ENCODE measurements at regions not wholly inside any gene's neighbourhood (a gene's known extent, or its start where the extent isn't known, plus 50 kb on each side); places are given as distances from the start of the nearest gene placed in this dataset.
A peak's percentile ranks its signal among the peaks of the same experiment; 100 is the strongest.

DNA sequence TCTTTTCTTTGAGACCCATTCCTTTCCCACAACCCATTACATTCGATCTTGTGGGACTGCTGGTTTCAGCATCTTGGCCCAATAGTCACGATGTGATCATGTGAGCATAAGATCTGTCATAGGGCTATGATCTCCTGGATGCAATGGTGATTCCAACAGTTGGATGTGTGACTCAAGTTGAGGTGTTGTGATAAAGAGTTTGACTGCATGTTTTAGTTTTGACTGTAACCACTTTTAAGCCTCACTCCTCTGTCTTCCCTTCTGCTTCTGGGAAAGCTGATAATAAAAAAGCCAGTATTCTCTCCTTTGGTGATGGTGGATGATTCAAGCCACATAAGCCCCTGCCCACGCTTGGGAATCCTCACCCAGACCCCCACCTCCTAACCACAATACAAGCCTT lies 117.0 kb upstream of the ASCC3 start:
- no peak overlapping the region for H3K4me3 ChIP-seq (ENCODE audit: low read depth, low read length)
- TF ChIP-seq MAX (IDR thresholded peaks at IDR 0.05; ENCODE audit: low read depth, low read length), result no peak
- no peak for TF ChIP-seq POLR2A (IDR thresholded peaks at IDR 0.05; ENCODE audit: extremely low read depth, insufficient read length)
- no peak for TF ChIP-seq MYC (IDR thresholded peaks at IDR 0.05; ENCODE audit: low read depth, low read length)
- TF ChIP-seq, protein P1, sequence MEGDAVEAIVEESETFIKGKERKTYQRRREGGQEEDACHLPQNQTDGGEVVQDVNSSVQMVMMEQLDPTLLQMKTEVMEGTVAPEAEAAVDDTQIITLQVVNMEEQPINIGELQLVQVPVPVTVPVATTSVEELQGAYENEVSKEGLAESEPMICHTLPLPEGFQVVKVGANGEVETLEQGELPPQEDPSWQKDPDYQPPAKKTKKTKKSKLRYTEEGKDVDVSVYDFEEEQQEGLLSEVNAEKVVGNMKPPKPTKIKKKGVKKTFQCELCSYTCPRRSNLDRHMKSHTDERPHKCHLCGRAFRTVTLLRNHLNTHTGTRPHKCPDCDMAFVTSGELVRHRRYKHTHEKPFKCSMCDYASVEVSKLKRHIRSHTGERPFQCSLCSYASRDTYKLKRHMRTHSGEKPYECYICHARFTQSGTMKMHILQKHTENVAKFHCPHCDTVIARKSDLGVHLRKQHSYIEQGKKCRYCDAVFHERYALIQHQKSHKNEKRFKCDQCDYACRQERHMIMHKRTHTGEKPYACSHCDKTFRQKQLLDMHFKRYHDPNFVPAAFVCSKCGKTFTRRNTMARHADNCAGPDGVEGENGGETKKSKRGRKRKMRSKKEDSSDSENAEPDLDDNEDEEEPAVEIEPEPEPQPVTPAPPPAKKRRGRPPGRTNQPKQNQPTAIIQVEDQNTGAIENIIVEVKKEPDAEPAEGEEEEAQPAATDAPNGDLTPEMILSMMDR (IDR thresholded peaks at IDR 0.05; ENCODE audit: low read depth, low read length), result no peak
- DNase-seq (ENCODE audit: low read depth), result no peak

DNA sequence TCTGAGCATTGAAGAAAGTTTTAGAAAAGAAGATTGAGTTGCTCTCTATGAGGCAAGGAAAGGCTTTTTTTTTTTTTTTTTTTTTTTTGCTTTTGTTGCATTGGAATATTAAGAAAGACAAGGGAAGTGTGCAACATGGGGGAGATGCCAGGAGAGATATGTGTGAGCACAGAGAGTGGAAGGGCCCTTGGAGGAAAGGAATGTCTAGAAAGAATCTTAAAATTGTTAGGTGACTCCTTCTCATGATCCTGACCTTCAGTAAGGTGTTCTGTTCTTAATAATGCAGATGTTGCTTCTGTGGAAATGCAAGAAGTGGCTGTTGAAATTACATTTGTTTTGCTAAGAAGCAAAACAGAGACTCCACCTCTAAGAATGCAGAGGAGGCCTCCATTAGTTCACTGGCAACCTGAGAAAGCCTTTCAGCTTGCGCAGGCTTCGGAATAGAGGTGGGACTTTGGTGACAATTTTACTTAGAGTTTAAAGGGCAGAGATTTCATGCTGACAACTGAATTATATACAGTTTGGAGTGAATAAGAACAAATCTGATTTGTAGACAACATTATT lies 118.0 kb upstream of the ASCC3 start:
- no peak for DNase-seq (ENCODE audit: low read depth)
- H3K4me3 ChIP-seq (ENCODE audit: low read depth, low read length), result no peak overlapping the region
- TF ChIP-seq POLR2A (IDR thresholded peaks at IDR 0.05; ENCODE audit: extremely low read depth, insufficient read length), result no peak
- TF ChIP-seq MYC (IDR thresholded peaks at IDR 0.05; ENCODE audit: low read depth, low read length), result no peak
- no peak for TF ChIP-seq MAX (IDR thresholded peaks at IDR 0.05; ENCODE audit: low read depth, low read length)
- TF ChIP-seq, protein P1 (IDR thresholded peaks at IDR 0.05; ENCODE audit: low read depth, low read length), result no peak

DNA sequence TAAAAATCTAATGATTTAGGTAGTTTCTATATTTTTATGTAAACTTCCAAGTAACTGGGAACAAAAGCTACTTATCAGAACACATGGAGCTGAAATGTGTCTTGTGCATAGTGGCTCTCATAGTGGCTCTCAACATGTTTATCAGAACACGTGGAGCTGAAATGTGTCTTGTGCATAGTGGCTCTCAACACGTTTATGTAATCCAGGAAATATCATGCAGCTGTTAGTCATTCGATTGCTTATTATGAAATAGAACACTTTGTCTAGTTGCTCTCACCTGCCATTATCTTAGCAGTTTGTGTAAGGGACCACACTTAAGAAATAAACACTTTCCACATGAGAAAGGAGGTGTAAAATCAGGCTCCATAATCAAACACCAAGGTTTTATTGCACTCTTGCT lies 119.2 kb upstream of the ASCC3 start:
- peak; percentile 32 for DNase-seq (ENCODE audit: low read depth)
- H3K4me3 ChIP-seq (ENCODE audit: low read depth, low read length), result no peak overlapping the region
- TF ChIP-seq, protein P1 (IDR thresholded peaks at IDR 0.05; ENCODE audit: low read depth, low read length), result no peak
- peak; percentile 95 for TF ChIP-seq MAX (IDR thresholded peaks at IDR 0.05; ENCODE audit: low read depth, low read length)
- no peak for TF ChIP-seq POLR2A (IDR thresholded peaks at IDR 0.05; ENCODE audit: extremely low read depth, insufficient read length)
- peak; percentile 77 for TF ChIP-seq MYC (IDR thresholded peaks at IDR 0.05; ENCODE audit: low read depth, low read length)

DNA sequence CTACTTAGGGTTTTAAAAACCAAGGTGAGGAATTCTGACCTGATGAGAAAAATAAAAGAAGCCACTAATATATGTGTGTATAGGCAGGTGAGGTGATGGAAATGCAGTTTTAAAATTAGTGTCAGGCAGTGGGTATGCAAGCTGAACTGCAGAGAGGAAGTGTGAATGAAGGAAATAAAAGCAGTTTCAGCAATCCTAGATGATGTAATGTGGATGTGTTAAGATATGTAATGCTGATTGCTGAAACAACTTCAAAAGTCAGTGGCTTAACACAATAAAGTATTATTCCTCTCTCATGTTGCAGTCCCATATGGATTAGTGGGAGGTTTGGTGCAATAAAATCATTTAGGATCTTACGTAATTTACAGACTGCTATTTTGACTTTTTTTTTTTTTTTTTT lies 119.9 kb upstream of the ASCC3 start:
- no peak for TF ChIP-seq POLR2A (IDR thresholded peaks at IDR 0.05; ENCODE audit: extremely low read depth, insufficient read length)
- TF ChIP-seq, protein P1 (IDR thresholded peaks at IDR 0.05; ENCODE audit: low read depth, low read length), result no peak
- TF ChIP-seq MAX (IDR thresholded peaks at IDR 0.05; ENCODE audit: low read depth, low read length), result no peak
- TF ChIP-seq MYC (IDR thresholded peaks at IDR 0.05; ENCODE audit: low read depth, low read length), result no peak
- H3K4me3 ChIP-seq (ENCODE audit: low read depth, low read length), result no peak overlapping the region
- peak; percentile 32 for DNase-seq (ENCODE audit: low read depth)

GRCh38 chr6:101001607-101002006 lies 120.5 kb upstream of the ASCC3 start:
- no peak overlapping the region for H3K4me3 ChIP-seq (ENCODE audit: low read depth, low read length)
- TF ChIP-seq MAX (IDR thresholded peaks at IDR 0.05; ENCODE audit: low read depth, low read length), result no peak
- no peak for TF ChIP-seq POLR2A (IDR thresholded peaks at IDR 0.05; ENCODE audit: extremely low read depth, insufficient read length)
- TF ChIP-seq, protein P1 (IDR thresholded peaks at IDR 0.05; ENCODE audit: low read depth, low read length), result no peak
- TF ChIP-seq MYC (IDR thresholded peaks at IDR 0.05; ENCODE audit: low read depth, low read length), result no peak
- DNase-seq (ENCODE audit: low read depth), result no peak
